Right forelimb (tissue), 1 donor: ENCODE measurements at regions not wholly inside any gene's neighbourhood (a gene's known extent, or its start where the extent isn't known, plus 50 kb on each side); places are given as distances from the start of the nearest gene placed in this dataset.
A peak's percentile ranks its signal among the peaks of the same experiment; 100 is the strongest.
"Not testable (repeated sequence)": the region's sequence is repeated elsewhere in the genome, so short reads cannot be mapped to it uniquely, and the experiment has no call there.

ENCODE experiments used
- DNase-seq: peaks from one replicate; pipeline ENCODE4 v3.0.0-alpha.2; 2018

DNA sequence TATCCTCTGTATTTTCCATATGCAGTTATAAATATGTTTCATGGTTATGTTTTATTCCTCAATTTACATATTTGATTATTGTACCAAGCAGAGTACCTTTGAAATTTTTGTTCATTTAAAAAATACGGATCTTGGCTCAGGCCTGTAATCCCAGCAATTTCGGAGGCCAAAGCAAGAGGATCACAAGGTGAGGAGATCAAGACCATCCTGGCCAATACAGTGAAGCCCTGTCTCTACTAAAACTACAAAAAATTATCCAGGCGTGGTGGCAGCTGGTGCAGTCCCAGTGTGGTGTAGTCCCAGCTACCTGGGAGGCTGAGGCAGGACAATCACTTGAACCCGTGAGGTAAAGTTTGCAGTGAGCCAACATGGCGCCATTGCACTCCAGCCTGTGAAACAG, 251.2 kb upstream of the TPTE start:
- DNase-seq = not testable (repeated sequence)

GRCh38 chr21:10271666-10272207, 249.6 kb upstream of the TPTE start:
- not testable (repeated sequence) for DNase-seq

GRCh38 chr21:10272216-10272615, 249.2 kb upstream of the TPTE start:
- peak; percentile 55 for DNase-seq

GRCh38 chr21:10273196-10273595, 248.2 kb upstream of the TPTE start:
- no peak for DNase-seq

DNA sequence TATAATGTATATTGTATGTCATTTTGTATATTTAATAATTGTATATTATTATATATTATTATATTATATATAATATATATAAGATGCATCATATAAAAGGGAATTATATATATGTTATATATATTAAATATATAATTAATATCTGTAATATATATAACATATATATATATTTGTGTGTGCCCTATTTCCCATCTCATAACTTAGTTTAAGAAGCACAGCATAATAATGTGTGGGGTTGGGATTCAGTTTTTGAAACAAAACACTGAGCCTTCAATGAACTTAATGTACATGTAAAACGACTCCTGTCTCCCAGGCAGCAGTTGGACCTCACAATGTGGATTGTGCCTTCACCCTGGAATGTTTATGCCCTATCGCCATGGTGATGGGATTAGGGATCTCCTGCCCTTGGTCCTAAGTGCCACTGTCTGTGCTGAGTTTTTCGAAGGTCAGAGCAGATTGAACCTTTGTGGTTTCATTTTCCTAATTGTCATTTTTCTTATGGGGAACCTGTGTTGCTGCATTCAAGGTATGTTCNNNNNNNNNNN, 247.5 kb upstream of the TPTE start:
- DNase-seq = not testable (repeated sequence)
